H1 (cell line): ENCODE measurements at regions not wholly inside any gene's neighbourhood (a gene's known extent, or its start where the extent isn't known, plus 50 kb on each side); places are given as distances from the start of the nearest gene placed in this dataset.
"Not testable (repeated sequence)": the region's sequence is repeated elsewhere in the genome, so short reads cannot be mapped to it uniquely, and the experiment has no call there.

ENCODE experiments used
- CTCF ChIA-PET: fragments of 300-600 bp; sonication (Branson Sonifier 250); formaldehyde crosslinking; loops from one replicate; lab custom pipeline; 2021; ENCODE audit not compliant: partially characterized antibody; lab: Charles Lee
- POLR2A ChIA-PET: fragments of 300-600 bp; sonication (Branson Sonifier 250); formaldehyde crosslinking; loops from one replicate; lab custom pipeline; 2021; ENCODE audit warnings: inconsistent platforms; ENCODE audit not compliant: partially characterized antibody; lab: Charles Lee
- DNase-seq, 2 experiments: peaks; one replicate each; pipeline versions ENCODE4 v3.0.0 to v3.0.0-alpha.2; 2010 to 2022; ENCODE audit warnings: low spot score in 2 of 2, low read depth in 1 of 2, mixed read lengths in 1 of 2
- FAIRE-seq: peaks from 2 replicates; lab custom pipeline; 2011; peaks lifted over from hg19 to GRCh38; lab: Jason Lieb, UNC
- H2AFZ ChIP-seq: 2 replicates; pipeline ENCODE4 v1.8.1; 2012; ENCODE audit warnings: low read length, inconsistent platforms
- H2AK5ac ChIP-seq: 2 replicates; pipeline ENCODE4 v1.6.1; 2013; ENCODE audit warnings: low read depth, low read length
- H2BK120ac ChIP-seq: replicated peaks from 2 replicates; pipeline ENCODE3; 2013; ENCODE audit warnings: low read depth, low read length, inconsistent platforms
- H2BK12ac ChIP-seq: 2 replicates; pipeline ENCODE4 v1.6.1; 2013; ENCODE audit warnings: low read depth, low read length
- H2BK15ac ChIP-seq: 2 replicates; pipeline ENCODE4 v1.6.1; 2013; ENCODE audit warnings: low read length
- H2BK20ac ChIP-seq: 2 replicates; pipeline ENCODE4 v1.6.1; 2013; ENCODE audit warnings: low read length
- H2BK5ac ChIP-seq: 2 replicates; pipeline ENCODE4 v1.6.1; 2013; ENCODE audit warnings: low read depth, low read length
- H3K14ac ChIP-seq: 2 replicates; pipeline ENCODE4 v1.6.1; 2013; ENCODE audit warnings: inconsistent platforms; ENCODE audit not compliant: insufficient read length
- H3K18ac ChIP-seq: 2 replicates; pipeline ENCODE4 v1.6.1; 2013; ENCODE audit warnings: low read length; ENCODE audit errors: extremely low read depth
- H3K23ac ChIP-seq: 2 replicates; pipeline ENCODE4 v1.6.1; 2013; ENCODE audit warnings: inconsistent platforms; ENCODE audit not compliant: insufficient read length
- H3K23me2 ChIP-seq: 2 replicates; pipeline ENCODE4 v1.6.1; 2013; ENCODE audit warnings: low read depth, low read length
- H3K27ac ChIP-seq: 2 replicates; pipeline ENCODE4 v1.6.1; 2011; ENCODE audit warnings: low read depth, low read length, inconsistent platforms
- H3K27me3 ChIP-seq, 4 experiments: replicated peaks in 1 of 4; 1 replicate in 1 of 4; 2 replicates in 3 of 4; pipeline versions ENCODE4 v1.6.1 to v1.8.1; 2011 to 2013; ENCODE audit warnings: low read length in 3 of 4, mild to moderate bottlenecking in 3 of 4, inconsistent platforms in 2 of 4, mixed read lengths in 2 of 4, moderate library complexity in 1 of 4; ENCODE audit not compliant: control insufficient read depth in 3 of 4, insufficient read depth in 3 of 4; ENCODE audit errors: extremely low read depth in 1 of 4
- H3K36me3 ChIP-seq, 4 experiments: 2 replicates each; pipeline versions ENCODE4 v1.6.1 to v1.8.1; 2011 to 2013; ENCODE audit warnings: mild to moderate bottlenecking in 4 of 4, low read length in 3 of 4, moderate library complexity in 2 of 4, control low read depth in 1 of 4, inconsistent platforms in 1 of 4; ENCODE audit not compliant: insufficient read depth in 4 of 4, control insufficient read depth in 2 of 4
- H3K4ac ChIP-seq: replicated peaks from 2 replicates; pipeline ENCODE3; 2013; ENCODE audit warnings: low read length, low read depth, mixed read lengths, inconsistent platforms; ENCODE audit not compliant: insufficient read length
- H3K4me1 ChIP-seq, 4 experiments: replicated peaks in 1 of 4; 1 replicate in 1 of 4; 2 replicates in 3 of 4; pipeline versions ENCODE4 v1.6.1 to v1.8.1; 2011 to 2013; ENCODE audit warnings: low read length in 3 of 4, inconsistent platforms in 2 of 4, mixed read lengths in 1 of 4; ENCODE audit not compliant: insufficient read depth in 4 of 4, control insufficient read depth in 3 of 4
- H3K4me2 ChIP-seq, 2 experiments: 2 replicates each; pipeline versions ENCODE4 v1.6.1 to v1.8.1; 2011 to 2013; ENCODE audit warnings: low read depth in 2 of 2, low read length in 2 of 2, control low read depth in 1 of 2, inconsistent platforms in 1 of 2, mild to moderate bottlenecking in 1 of 2; ENCODE audit not compliant: insufficient read depth in 1 of 2
- H3K4me3 ChIP-seq, 4 experiments: fragments of 200-600, 300-600 bp in 1 of 4; sonication (generic), shearing (Covaris generic), sonication (Bioruptor Twin) in 1 of 4; 2 replicates each; pipeline versions ENCODE4 v1.5.1 to v1.8.1; 2011 to 2016; ENCODE audit warnings: low read length in 4 of 4, low read depth in 3 of 4, control low read depth in 2 of 4, inconsistent platforms in 2 of 4, mild to moderate bottlenecking in 2 of 4, mixed read lengths in 1 of 4, moderate library complexity in 1 of 4; ENCODE audit not compliant: insufficient read depth in 2 of 4; ENCODE audit errors: extremely low read depth in 1 of 4
- H3K56ac ChIP-seq: replicated peaks from 2 replicates; pipeline ENCODE3; 2013; ENCODE audit warnings: low read depth, mild to moderate bottlenecking, mixed read lengths, low read length, inconsistent platforms; ENCODE audit not compliant: insufficient read length
- H3K79me1 ChIP-seq: 2 replicates; pipeline ENCODE4 v1.6.1; 2013; ENCODE audit warnings: low read depth, low read length, control low read depth
- H3K79me2 ChIP-seq, 2 experiments: 2 replicates each; pipeline versions ENCODE4 v1.6.1 to v1.8.1; 2012 to 2013; ENCODE audit warnings: low read length in 2 of 2, mild to moderate bottlenecking in 2 of 2, inconsistent platforms in 1 of 2; ENCODE audit not compliant: insufficient read depth in 2 of 2, control insufficient read depth in 1 of 2
- H3K9ac ChIP-seq, 4 experiments: replicated peaks in 1 of 4; 1 replicate in 1 of 4; 2 replicates in 3 of 4; pipeline versions ENCODE4 v1.6.1 to v1.8.1; 2011 to 2013; ENCODE audit warnings: low read depth in 3 of 4, low read length in 3 of 4, control low read depth in 2 of 4, mild to moderate bottlenecking in 2 of 4, moderate library complexity in 2 of 4, inconsistent platforms in 1 of 4; ENCODE audit errors: extremely low read depth in 1 of 4
- H3K9me3 ChIP-seq, 2 experiments: 2 replicates each; pipeline versions ENCODE4 v1.6.1 to v1.8.1; 2012 to 2013; ENCODE audit warnings: mild to moderate bottlenecking in 2 of 2, moderate library complexity in 2 of 2, control low read depth in 1 of 2, inconsistent platforms in 1 of 2, low read depth in 1 of 2, low read length in 1 of 2, mixed read lengths in 1 of 2; ENCODE audit not compliant: insufficient read depth in 2 of 2
- H4K20me1 ChIP-seq, 2 experiments: replicated peaks in 1 of 2; 2 replicates each; pipeline versions ENCODE3 to v1.8.1; 2011 to 2013; ENCODE audit warnings: inconsistent platforms in 2 of 2, low read length in 2 of 2, mild to moderate bottlenecking in 1 of 2; ENCODE audit not compliant: insufficient read depth in 2 of 2, control insufficient read depth in 1 of 2
- H4K5ac ChIP-seq: 2 replicates; pipeline ENCODE4 v1.6.1; 2013; ENCODE audit warnings: low read length, low read depth, mixed read lengths, inconsistent platforms; ENCODE audit not compliant: insufficient read length
- H4K8ac ChIP-seq: 2 replicates; pipeline ENCODE4 v1.8.0; 2013; ENCODE audit warnings: mild to moderate bottlenecking, moderate library complexity, low read length, inconsistent platforms; ENCODE audit not compliant: insufficient read depth; ENCODE audit errors: extremely low read depth
- H4K91ac ChIP-seq: replicated peaks from 2 replicates; pipeline ENCODE3; 2013; ENCODE audit warnings: low read length, mixed read lengths, inconsistent platforms; ENCODE audit not compliant: insufficient read length
- WGBS, 2 experiments: shearing (Covaris generic) in 1 of 2; methylation state at CpG; one replicate each; pipeline versions ENCODE4 v1.1.6 to v1.1.7; 2013 to 2015; ENCODE audit warnings: low lambda C conversion rate in 2 of 2, mixed read lengths in 2 of 2, inconsistent platforms in 1 of 2, low coverage in 1 of 2, missing lambda C conversion rate in 1 of 2; ENCODE audit not compliant: insufficient replicate concordance in 2 of 2, insufficient coverage in 1 of 2, insufficient read length in 1 of 2; ENCODE audit errors: extremely low coverage in 1 of 2, missing lambda C conversion rate in 1 of 2; 5-methylcytosine and 5-hydroxymethylcytosine counted together

GRCh38 chr1:83398125-83398524 is 600.8 kb downstream of the TTLL7 start:
- H2BK5ac ChIP-seq, H4K20me1 ChIP-seq, H2BK120ac ChIP-seq, H2AFZ ChIP-seq, H2BK12ac ChIP-seq, H3K9ac ChIP-seq, H3K23ac ChIP-seq, H3K4me1 ChIP-seq, H3K9me3 ChIP-seq, H3K79me2 ChIP-seq, H3K36me3 ChIP-seq, H3K27ac ChIP-seq, H3K23me2 ChIP-seq, H3K56ac ChIP-seq, H3K4ac ChIP-seq, H2BK15ac ChIP-seq, DNase-seq, CTCF ChIA-PET, H4K5ac ChIP-seq, H3K18ac ChIP-seq, H4K8ac ChIP-seq, H2AK5ac ChIP-seq, H3K4me3 ChIP-seq, H3K4me2 ChIP-seq, H2BK20ac ChIP-seq, POLR2A ChIA-PET, H4K91ac ChIP-seq, H3K79me1 ChIP-seq, H3K14ac ChIP-seq, H3K27me3 ChIP-seq: not testable (repeated sequence)
- peak; percentile 42 for FAIRE-seq

- H3K23me2 ChIP-seq, H4K20me1 ChIP-seq, H2BK120ac ChIP-seq, H3K14ac ChIP-seq, H3K4me3 ChIP-seq, H3K79me2 ChIP-seq, H3K36me3 ChIP-seq, H3K27me3 ChIP-seq, H3K18ac ChIP-seq, H2BK15ac ChIP-seq, H3K23ac ChIP-seq, POLR2A ChIA-PET, H4K91ac ChIP-seq, H3K4me2 ChIP-seq, H2AFZ ChIP-seq, H3K9me3 ChIP-seq, H3K4ac ChIP-seq, FAIRE-seq, H4K8ac ChIP-seq, H2BK20ac ChIP-seq, H2AK5ac ChIP-seq, H3K27ac ChIP-seq, H3K79me1 ChIP-seq, H3K4me1 ChIP-seq, H3K56ac ChIP-seq, H2BK5ac ChIP-seq, H3K9ac ChIP-seq, DNase-seq, CTCF ChIA-PET, H4K5ac ChIP-seq, H2BK12ac ChIP-seq: not testable (repeated sequence)
- WGBS, 2 experiments: 89% methylated on average over 5 of the region's 5 CpGs; no CpG with 5 or more reads in 1 of the 2 experiments
Observed at GRCh38 chr1:83395130-83395529, 603.8 kb downstream of the TTLL7 start.
